VCaP (cell line): ENCODE measurements at regions not wholly inside any gene's neighbourhood (a gene's known extent, or its start where the extent isn't known, plus 50 kb on each side); places are given as distances from the start of the nearest gene placed in this dataset.

Experiments used
- H3K27ac ChIP-seq: fragments of 450-650 bp; 2 replicates; pipeline ENCODE4 v1.5.1; 2017
- TF ChIP-seq, protein P1 (sequence below): fragments of 450-650 bp; conservative IDR thresholded peaks from 2 replicates; pipeline ENCODE4 v1.5.1; 2017; ENCODE audit warnings: mild to moderate bottlenecking, moderate library complexity

- TF ChIP-seq, protein P1, sequence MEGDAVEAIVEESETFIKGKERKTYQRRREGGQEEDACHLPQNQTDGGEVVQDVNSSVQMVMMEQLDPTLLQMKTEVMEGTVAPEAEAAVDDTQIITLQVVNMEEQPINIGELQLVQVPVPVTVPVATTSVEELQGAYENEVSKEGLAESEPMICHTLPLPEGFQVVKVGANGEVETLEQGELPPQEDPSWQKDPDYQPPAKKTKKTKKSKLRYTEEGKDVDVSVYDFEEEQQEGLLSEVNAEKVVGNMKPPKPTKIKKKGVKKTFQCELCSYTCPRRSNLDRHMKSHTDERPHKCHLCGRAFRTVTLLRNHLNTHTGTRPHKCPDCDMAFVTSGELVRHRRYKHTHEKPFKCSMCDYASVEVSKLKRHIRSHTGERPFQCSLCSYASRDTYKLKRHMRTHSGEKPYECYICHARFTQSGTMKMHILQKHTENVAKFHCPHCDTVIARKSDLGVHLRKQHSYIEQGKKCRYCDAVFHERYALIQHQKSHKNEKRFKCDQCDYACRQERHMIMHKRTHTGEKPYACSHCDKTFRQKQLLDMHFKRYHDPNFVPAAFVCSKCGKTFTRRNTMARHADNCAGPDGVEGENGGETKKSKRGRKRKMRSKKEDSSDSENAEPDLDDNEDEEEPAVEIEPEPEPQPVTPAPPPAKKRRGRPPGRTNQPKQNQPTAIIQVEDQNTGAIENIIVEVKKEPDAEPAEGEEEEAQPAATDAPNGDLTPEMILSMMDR = no peak
- H3K27ac ChIP-seq = no peak overlapping the region
Measured at GRCh38 chr7:89500084-89500483, 654.2 kb upstream of the STEAP1 start.

DNA sequence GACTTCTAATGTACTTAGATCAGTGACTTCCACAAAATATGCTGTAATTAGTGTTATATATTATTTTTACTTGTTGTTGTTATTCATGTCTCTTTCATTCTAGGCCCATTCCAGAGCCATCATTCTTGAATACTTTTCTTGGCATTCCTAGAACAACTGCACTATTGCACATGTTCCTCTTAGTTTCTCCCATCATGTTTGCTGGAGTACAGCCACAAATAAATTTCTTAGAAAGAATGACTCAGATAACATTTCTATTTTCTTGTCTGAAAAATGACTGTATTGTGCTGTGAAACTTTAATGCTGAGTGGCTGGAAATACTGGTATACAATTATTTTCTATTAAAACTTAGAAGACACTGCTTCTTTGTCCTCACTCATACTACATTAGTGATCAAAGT, 651.0 kb upstream of the STEAP1 start:
- no peak overlapping the region for H3K27ac ChIP-seq
- TF ChIP-seq, protein P1 = no peak

GRCh38 chr7:89507034-89507433, 647.2 kb upstream of the STEAP1 start:
- TF ChIP-seq, protein P1 = no peak
- no peak overlapping the region for H3K27ac ChIP-seq

DNA sequence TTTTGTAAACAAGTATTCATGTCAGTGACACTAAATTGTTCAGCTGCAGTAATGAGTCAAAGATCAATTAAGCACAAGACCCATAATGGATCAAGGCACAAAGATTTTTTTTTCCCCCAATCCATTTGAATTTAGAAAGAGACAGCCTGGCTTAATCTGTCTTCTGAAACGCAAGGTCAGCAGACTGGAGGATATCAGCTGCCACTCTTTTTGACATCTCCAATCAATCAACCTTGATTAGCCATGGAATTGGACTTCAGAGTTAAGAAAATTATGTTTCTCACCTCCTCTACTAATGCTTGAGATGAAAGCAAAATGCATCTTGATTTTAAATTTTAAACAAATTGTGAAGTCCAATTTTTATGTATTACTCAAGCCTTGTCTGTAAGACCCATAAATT, 642.4 kb upstream of the STEAP1 start:
- no peak overlapping the region for H3K27ac ChIP-seq
- TF ChIP-seq, protein P1 = no peak

- TF ChIP-seq, protein P1 = no peak
- H3K27ac ChIP-seq = no peak overlapping the region
Measured at GRCh38 chr7:89514970-89515369, 639.3 kb upstream of the STEAP1 start.

- H3K27ac ChIP-seq = no peak overlapping the region
- TF ChIP-seq, protein P1 = no peak
Measured at GRCh38 chr7:89517815-89518214, 636.5 kb upstream of the STEAP1 start.

DNA sequence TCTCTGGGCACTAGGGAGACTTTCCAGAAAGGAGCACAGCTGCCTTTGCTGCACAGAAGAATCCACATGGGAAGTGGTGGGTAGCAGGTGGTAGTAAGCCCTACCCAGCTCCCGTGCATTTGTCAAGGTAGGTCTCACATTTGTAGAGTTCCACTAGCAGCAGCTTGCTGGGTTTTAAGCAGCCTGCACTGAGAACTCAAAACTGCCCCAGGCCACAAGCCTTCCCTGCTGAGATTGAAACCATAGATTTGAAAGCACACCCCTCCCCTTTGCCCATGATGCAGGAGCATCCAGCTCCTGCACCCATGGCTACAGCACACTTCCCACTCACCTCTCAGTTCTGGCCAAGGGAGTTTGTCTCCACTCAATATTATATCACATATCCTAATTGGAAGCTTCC, 604.5 kb upstream of the STEAP1 start:
- H3K27ac ChIP-seq = no peak overlapping the region
- TF ChIP-seq, protein P1 = no peak

GRCh38 chr7:89554209-89554608, 600.1 kb upstream of the STEAP1 start:
- H3K27ac ChIP-seq = no peak overlapping the region
- TF ChIP-seq, protein P1 = no peak
